HFF-Myc (cell line): ENCODE measurements at regions not wholly inside any gene's neighbourhood (a gene's known extent, or its start where the extent isn't known, plus 50 kb on each side); places are given as distances from the start of the nearest gene placed in this dataset.

Experiments
- DNase-seq: peaks from one replicate; pipeline ENCODE4 v3.0.0-alpha.2; 2011; ENCODE audit warnings: low read depth; ENCODE audit errors: extremely low read depth
- H3K4me3 ChIP-seq: replicated peaks from 2 replicates; pipeline ENCODE4 v1.5.1; 2011; ENCODE audit warnings: low read depth, mild to moderate bottlenecking, control low read depth, low read length
- CTCF ChIP-seq: IDR thresholded peaks from 2 replicates; pipeline ENCODE4 v1.5.1; 2012; ENCODE audit warnings: mild to moderate bottlenecking, low read depth, low read length, control low read depth; ENCODE audit errors: missing control alignments

DNA sequence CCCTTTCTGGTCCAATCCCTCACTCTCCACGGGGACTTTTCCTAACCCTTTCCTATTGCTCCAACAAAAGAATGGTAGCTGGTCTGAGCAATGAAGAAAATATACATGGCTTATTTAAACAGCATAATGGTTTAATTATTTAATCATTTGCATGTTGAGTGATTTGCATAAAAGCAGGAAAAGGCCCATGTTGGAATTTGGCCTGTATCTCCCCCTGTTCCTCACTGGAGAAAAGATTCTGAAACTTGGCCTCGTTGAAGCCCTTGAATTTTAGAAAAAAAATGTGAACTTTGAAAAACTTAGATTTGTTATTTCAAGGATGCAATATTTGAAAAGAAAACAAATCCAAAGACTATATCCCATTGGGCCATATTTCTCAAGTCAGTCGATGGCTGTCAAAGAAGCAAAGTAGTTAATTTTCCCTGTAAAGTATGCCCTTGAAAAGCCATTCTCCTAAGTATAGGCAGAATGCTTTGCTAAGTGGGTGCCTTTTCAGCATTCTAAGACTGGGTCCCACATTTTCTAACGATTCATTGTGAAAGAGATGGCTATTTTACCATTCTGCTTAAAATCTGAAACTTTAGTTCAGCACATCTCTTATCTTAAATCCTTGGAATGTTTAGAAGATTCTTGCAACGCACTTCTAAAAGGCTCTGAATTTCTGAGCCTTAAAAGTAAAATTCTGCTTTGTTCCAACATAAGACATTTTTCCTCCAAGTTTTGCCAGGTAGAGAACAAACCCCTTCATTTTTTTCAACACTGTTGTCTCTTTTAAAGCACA lies 428.8 kb downstream of the ARHGEF28 start:
- H3K4me3 ChIP-seq, result no peak overlapping the region
- DNase-seq, result no peak
- TF ChIP-seq CTCF, result no peak

GRCh38 chr5:74054139-74054538 lies 428.1 kb downstream of the ARHGEF28 start:
- no peak overlapping the region for H3K4me3 ChIP-seq
- TF ChIP-seq CTCF, result no peak
- DNase-seq, result no peak

- no peak overlapping the region for H3K4me3 ChIP-seq
- DNase-seq, result no peak
- no peak for TF ChIP-seq CTCF
Observed at GRCh38 chr5:74052441-74053221, 426.6 kb downstream of the ARHGEF28 start.

DNA sequence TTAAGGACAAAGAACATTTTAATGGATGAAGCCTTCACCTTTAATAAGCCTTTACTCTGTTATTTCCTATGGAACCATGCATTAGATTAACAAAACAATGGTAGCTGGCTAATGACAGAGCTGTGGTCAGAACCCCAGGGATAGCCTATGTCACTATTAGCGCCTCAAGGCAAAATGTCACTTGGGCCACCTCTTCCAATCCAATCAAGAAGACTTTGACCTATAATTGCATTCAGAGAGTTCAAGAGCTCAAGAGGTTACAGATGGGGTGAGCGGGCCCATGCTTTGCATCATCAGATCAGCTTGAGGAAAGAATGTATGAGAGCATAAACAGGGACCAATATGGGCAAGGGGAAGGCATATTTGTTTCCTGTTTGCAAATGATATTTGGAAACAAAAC lies 425.1 kb downstream of the ARHGEF28 start:
- no peak overlapping the region for H3K4me3 ChIP-seq
- TF ChIP-seq CTCF, result no peak
- no peak for DNase-seq

- DNase-seq, result no peak
- no peak for TF ChIP-seq CTCF
- no peak overlapping the region for H3K4me3 ChIP-seq
Observed at GRCh38 chr5:74044936-74045335, 418.9 kb downstream of the ARHGEF28 start.

DNA sequence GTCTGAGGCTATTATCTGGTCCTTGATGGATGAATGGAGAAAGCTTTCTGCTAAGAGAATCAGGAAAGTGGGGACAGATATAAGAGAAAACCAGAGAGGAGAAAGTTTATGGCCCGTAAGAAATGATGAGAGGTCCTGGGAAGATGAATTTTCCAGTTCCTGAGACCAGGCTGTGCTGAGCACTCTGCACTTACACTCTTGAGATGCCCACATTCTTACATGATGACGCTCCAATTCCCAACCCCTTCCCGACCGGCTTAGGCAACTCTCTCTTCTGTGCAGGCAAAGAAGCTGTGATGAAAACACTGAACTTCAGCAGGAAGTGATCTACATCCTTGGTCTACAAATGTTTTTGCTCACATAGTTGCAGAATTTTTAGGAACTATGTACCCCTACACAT lies 417.0 kb downstream of the ARHGEF28 start:
- DNase-seq, result no peak
- no peak for TF ChIP-seq CTCF
- H3K4me3 ChIP-seq, result no peak overlapping the region
